Mesenchymal stem cell (in vitro differentiated cells and primary cell): ENCODE measurements at regions not wholly inside any gene's neighbourhood (a gene's known extent, or its start where the extent isn't known, plus 50 kb on each side); places are given as distances from the start of the nearest gene placed in this dataset.

Source experiments
- DNase-seq: peaks from one replicate; pipeline ENCODE4 v3.0.0-alpha.2; 2013
- H2AFZ ChIP-seq: one replicate; pipeline ENCODE4 v1.6.1; 2013; ENCODE audit warnings: low read depth, mild to moderate bottlenecking, control low read depth, inconsistent platforms, low read length, moderate library complexity
- H2AK5ac ChIP-seq: 2 replicates; pipeline ENCODE4 v1.6.1; 2013; ENCODE audit warnings: low read length, moderate library complexity, mild to moderate bottlenecking, inconsistent platforms; ENCODE audit not compliant: severe bottlenecking
- H2BK120ac ChIP-seq: one replicate; pipeline ENCODE4 v1.6.1; 2013; ENCODE audit warnings: low read depth, mild to moderate bottlenecking, inconsistent platforms, low read length, moderate library complexity
- H2BK12ac ChIP-seq, 2 experiments: one replicate each; pipeline ENCODE4 v1.6.1; 2013; ENCODE audit warnings: inconsistent platforms in 2 of 2, low read length in 2 of 2, mild to moderate bottlenecking in 2 of 2, moderate library complexity in 2 of 2, control low read depth in 1 of 2
- H2BK15ac ChIP-seq: one replicate; pipeline ENCODE4 v1.6.1; 2013; ENCODE audit warnings: mild to moderate bottlenecking, low read depth, inconsistent platforms; ENCODE audit not compliant: poor library complexity, severe bottlenecking
- H2BK5ac ChIP-seq: 2 replicates; pipeline ENCODE4 v1.6.1; 2013; ENCODE audit warnings: low read depth, mild to moderate bottlenecking, low read length, control low read depth, inconsistent platforms; ENCODE audit not compliant: poor library complexity, severe bottlenecking
- H3K14ac ChIP-seq, 2 experiments: one replicate each; pipeline ENCODE4 v1.6.1; 2013; ENCODE audit warnings: inconsistent platforms in 2 of 2, low read length in 2 of 2, control low read depth in 1 of 2, mild to moderate bottlenecking in 1 of 2, moderate library complexity in 1 of 2
- H3K18ac ChIP-seq, 2 experiments: one replicate each; pipeline ENCODE4 v1.6.1; 2013; ENCODE audit warnings: inconsistent platforms in 2 of 2, low read length in 2 of 2, control low read depth in 1 of 2, low read depth in 1 of 2, mild to moderate bottlenecking in 1 of 2
- H3K23ac ChIP-seq, 2 experiments: one replicate each; pipeline ENCODE4 v1.6.1; 2013; ENCODE audit warnings: inconsistent platforms in 2 of 2, low read length in 2 of 2, mild to moderate bottlenecking in 2 of 2, moderate library complexity in 2 of 2, control low read depth in 1 of 2
- H3K27ac ChIP-seq: 2 replicates; pipeline ENCODE4 v1.5.1; 2013; ENCODE audit warnings: mild to moderate bottlenecking, moderate library complexity, low read length, control low read depth, inconsistent platforms; ENCODE audit not compliant: poor library complexity, severe bottlenecking
- H3K27me3 ChIP-seq, 2 experiments: 2 replicates each; pipeline versions ENCODE4 v1.6.1 to v1.7.0; 2013; ENCODE audit warnings: low read length in 2 of 2, mild to moderate bottlenecking in 2 of 2, moderate library complexity in 2 of 2, control low read depth in 1 of 2, inconsistent platforms in 1 of 2; ENCODE audit not compliant: control insufficient read depth in 1 of 2, insufficient read depth in 1 of 2
- H3K36me3 ChIP-seq, 2 experiments: 2 replicates each; pipeline versions ENCODE4 v1.6.1 to v1.7.0; 2013; ENCODE audit warnings: low read length in 2 of 2, control low read depth in 1 of 2, inconsistent platforms in 1 of 2, low read depth in 1 of 2, mild to moderate bottlenecking in 1 of 2; ENCODE audit not compliant: insufficient read depth in 2 of 2, control insufficient read depth in 1 of 2
- H3K4ac ChIP-seq, 2 experiments: one replicate each; pipeline ENCODE4 v1.6.1; 2013; ENCODE audit warnings: inconsistent platforms in 2 of 2, low read length in 2 of 2, mild to moderate bottlenecking in 2 of 2, moderate library complexity in 2 of 2, control low read depth in 1 of 2, low read depth in 1 of 2
- H3K4me1 ChIP-seq: 2 replicates; pipeline ENCODE4 v1.6.1; 2013; ENCODE audit warnings: low read depth, low read length, control low read depth; ENCODE audit not compliant: control insufficient read depth, insufficient read depth
- H3K4me2 ChIP-seq: 2 replicates; pipeline ENCODE4 v1.6.1; 2013; ENCODE audit warnings: low read length, mild to moderate bottlenecking, inconsistent platforms; ENCODE audit not compliant: poor library complexity, severe bottlenecking
- H3K4me3 ChIP-seq, 2 experiments: 2 replicates each; pipeline versions ENCODE4 v1.5.1 to v1.7.0; 2013; ENCODE audit warnings: low read length in 2 of 2, mild to moderate bottlenecking in 2 of 2, control low read depth in 1 of 2, low read depth in 1 of 2; ENCODE audit not compliant: insufficient read depth in 1 of 2
- H3K79me1 ChIP-seq: replicated peaks from 2 replicates; pipeline ENCODE4 v1.6.1; 2013; ENCODE audit warnings: mild to moderate bottlenecking, control low read depth, low read length, inconsistent platforms; ENCODE audit not compliant: poor library complexity, severe bottlenecking
- H3K9ac ChIP-seq: 2 replicates; pipeline ENCODE4 v1.7.0; 2013; ENCODE audit warnings: mild to moderate bottlenecking, low read length, moderate library complexity
- H3K9me3 ChIP-seq: 2 replicates; pipeline ENCODE4 v1.7.0; 2013; ENCODE audit warnings: mild to moderate bottlenecking, low read length; ENCODE audit not compliant: control insufficient read depth
- H4K8ac ChIP-seq: one replicate; pipeline ENCODE4 v1.6.1; 2013; ENCODE audit warnings: inconsistent platforms, mild to moderate bottlenecking, low read length, moderate library complexity
- H4K91ac ChIP-seq: one replicate; pipeline ENCODE4 v1.6.1; 2013; ENCODE audit warnings: mild to moderate bottlenecking, low read length, inconsistent platforms
- WGBS: methylation state at CpG from one replicate; pipeline ENCODE4 v1.1.7; 2013; ENCODE audit warnings: mixed read lengths; 5-methylcytosine and 5-hydroxymethylcytosine counted together

- Histone ChIP-seq H2AK5ac (no peak overlapping the region), H3K18ac (no peak overlapping the region), H2BK120ac (no peak overlapping the region), H3K14ac (no peak overlapping the region), H3K9me3 (no peaks in the 10 kb centered on the region), H3K27me3 (no peaks in the 10 kb centered on the region), H3K4me1 (no peaks in the 10 kb centered on the region), H4K91ac (no peak overlapping the region), H2BK12ac (no peak overlapping the region), H3K4ac (no peak overlapping the region), H2BK15ac (no peak overlapping the region), H2AFZ (no peak overlapping the region), H4K8ac (no peak overlapping the region), H3K27ac (no peak overlapping the region), H3K36me3 (no peaks in the 10 kb centered on the region), H3K23ac (no peak overlapping the region), H3K4me3 (no peak overlapping the region), H3K4me2 (no peak overlapping the region), H3K79me1 (no peaks in the 10 kb centered on the region), H3K9ac (no peak overlapping the region), H2BK5ac (no peak overlapping the region)
- WGBS: 82% methylated on average over 2 of the region's 2 CpGs
- no peak for DNase-seq
Observed at GRCh38 chr9:75797085-75797580, 93.3 kb upstream of the PCSK5 start.

GRCh38 chr9:75798505-75798904 is 92.0 kb upstream of the PCSK5 start:
- Histone ChIP-seq H3K79me1 (no peaks in the 10 kb centered on the region), H4K91ac (no peak overlapping the region), H2BK15ac (no peak overlapping the region), H3K27me3 (no peaks in the 10 kb centered on the region), H4K8ac (no peak overlapping the region), H3K18ac (no peak overlapping the region), H2AFZ (no peak overlapping the region), H3K14ac (no peak overlapping the region), H3K4me2 (no peak overlapping the region), H2AK5ac (no peak overlapping the region), H3K27ac (no peak overlapping the region), H2BK12ac (no peak overlapping the region), H3K9me3 (no peaks in the 10 kb centered on the region), H2BK120ac (no peak overlapping the region), H3K36me3 (no peaks in the 10 kb centered on the region), H3K4me1 (no peaks in the 10 kb centered on the region), H3K9ac (no peak overlapping the region), H3K4me3 (no peak overlapping the region), H2BK5ac (no peak overlapping the region), H3K4ac (no peak overlapping the region), H3K23ac (no peak overlapping the region)
- no peak for DNase-seq
- no CpG with 5 or more reads among the region's 1 CpG for WGBS

- Histone ChIP-seq H3K23ac (no peak overlapping the region), H4K91ac (no peak overlapping the region), H2AK5ac (no peak overlapping the region), H3K4me1 (no peaks in the 10 kb centered on the region), H3K27ac (no peak overlapping the region), H3K4ac (no peak overlapping the region), H2AFZ (no peak overlapping the region), H2BK5ac (no peak overlapping the region), H3K9me3 (no peaks in the 10 kb centered on the region), H2BK15ac (no peak overlapping the region), H3K9ac (no peak overlapping the region), H3K27me3 (no peaks in the 10 kb centered on the region), H2BK12ac (no peak overlapping the region), H3K14ac (no peak overlapping the region), H3K36me3 (no peaks in the 10 kb centered on the region), H2BK120ac (no peak overlapping the region), H3K79me1 (no peaks in the 10 kb centered on the region), H4K8ac (no peak overlapping the region), H3K4me3 (no peak overlapping the region), H3K18ac (no peak overlapping the region), H3K4me2 (no peak overlapping the region)
- peak; percentile 58 for DNase-seq
Observed at GRCh38 chr9:75803130-75803529, 87.3 kb upstream of the PCSK5 start.

- Histone ChIP-seq H4K8ac (no peak overlapping the region), H3K18ac (no peak overlapping the region), H3K23ac (no peak overlapping the region), H3K9ac (no peak overlapping the region), H3K4me3 (no peak overlapping the region), H4K91ac (no peak overlapping the region), H3K79me1 (no peaks in the 10 kb centered on the region), H2AK5ac (no peak overlapping the region), H3K4ac (no peak overlapping the region), H3K9me3 (peaks cover 45% of the 10 kb centered on the region), H3K4me1 (no peaks in the 10 kb centered on the region), H2BK12ac (no peak overlapping the region), H2BK15ac (no peak overlapping the region), H2BK120ac (no peak overlapping the region), H2BK5ac (no peak overlapping the region), H3K27me3 (no peaks in the 10 kb centered on the region), H3K27ac (no peak overlapping the region), H2AFZ (no peak overlapping the region), H3K36me3 (no peaks in the 10 kb centered on the region), H3K4me2 (no peak overlapping the region), H3K14ac (no peak overlapping the region)
- WGBS: 92% methylated on average over 2 of the region's 2 CpGs
- no peak for DNase-seq
Observed at GRCh38 chr9:75810063-75810462, 80.4 kb upstream of the PCSK5 start.
